GM10266 (cell line): ENCODE measurements at regions not wholly inside any gene's neighbourhood (a gene's known extent, or its start where the extent isn't known, plus 50 kb on each side); places are given as distances from the start of the nearest gene placed in this dataset.

Experiments
- DNase-seq: peaks from one replicate; pipeline ENCODE4 v3.0.0; 2012; ENCODE audit errors: extremely low spot score
- TF ChIP-seq, protein P1 (sequence below): IDR thresholded peaks from 2 replicates; pipeline ENCODE4 v1.5.1; 2012; ENCODE audit warnings: mild to moderate bottlenecking, low read depth; ENCODE audit not compliant: control insufficient read depth, insufficient read depth; ENCODE audit errors: missing control alignments

DNA sequence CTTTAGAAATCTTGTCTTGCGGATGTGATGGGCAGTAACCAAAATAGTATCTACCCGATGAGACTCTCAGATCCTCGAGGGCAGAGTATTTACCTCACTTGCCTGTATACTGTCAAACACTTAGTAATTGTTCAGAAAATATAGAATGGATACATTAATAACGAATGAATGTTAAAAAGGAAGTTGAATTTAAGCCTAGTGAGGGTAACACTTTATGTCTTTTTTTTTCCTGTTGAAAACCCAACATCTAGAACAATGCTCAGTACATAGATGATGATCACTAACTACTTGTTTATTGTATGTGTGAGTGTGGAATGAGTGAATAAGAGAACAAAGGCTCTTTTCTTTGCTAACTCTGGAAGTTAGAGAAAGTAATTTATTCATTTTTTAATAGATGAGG lies 195.7 kb downstream of the MIAT start:
- no peak for DNase-seq
- TF ChIP-seq, protein P1, sequence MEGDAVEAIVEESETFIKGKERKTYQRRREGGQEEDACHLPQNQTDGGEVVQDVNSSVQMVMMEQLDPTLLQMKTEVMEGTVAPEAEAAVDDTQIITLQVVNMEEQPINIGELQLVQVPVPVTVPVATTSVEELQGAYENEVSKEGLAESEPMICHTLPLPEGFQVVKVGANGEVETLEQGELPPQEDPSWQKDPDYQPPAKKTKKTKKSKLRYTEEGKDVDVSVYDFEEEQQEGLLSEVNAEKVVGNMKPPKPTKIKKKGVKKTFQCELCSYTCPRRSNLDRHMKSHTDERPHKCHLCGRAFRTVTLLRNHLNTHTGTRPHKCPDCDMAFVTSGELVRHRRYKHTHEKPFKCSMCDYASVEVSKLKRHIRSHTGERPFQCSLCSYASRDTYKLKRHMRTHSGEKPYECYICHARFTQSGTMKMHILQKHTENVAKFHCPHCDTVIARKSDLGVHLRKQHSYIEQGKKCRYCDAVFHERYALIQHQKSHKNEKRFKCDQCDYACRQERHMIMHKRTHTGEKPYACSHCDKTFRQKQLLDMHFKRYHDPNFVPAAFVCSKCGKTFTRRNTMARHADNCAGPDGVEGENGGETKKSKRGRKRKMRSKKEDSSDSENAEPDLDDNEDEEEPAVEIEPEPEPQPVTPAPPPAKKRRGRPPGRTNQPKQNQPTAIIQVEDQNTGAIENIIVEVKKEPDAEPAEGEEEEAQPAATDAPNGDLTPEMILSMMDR, result no peak

DNA sequence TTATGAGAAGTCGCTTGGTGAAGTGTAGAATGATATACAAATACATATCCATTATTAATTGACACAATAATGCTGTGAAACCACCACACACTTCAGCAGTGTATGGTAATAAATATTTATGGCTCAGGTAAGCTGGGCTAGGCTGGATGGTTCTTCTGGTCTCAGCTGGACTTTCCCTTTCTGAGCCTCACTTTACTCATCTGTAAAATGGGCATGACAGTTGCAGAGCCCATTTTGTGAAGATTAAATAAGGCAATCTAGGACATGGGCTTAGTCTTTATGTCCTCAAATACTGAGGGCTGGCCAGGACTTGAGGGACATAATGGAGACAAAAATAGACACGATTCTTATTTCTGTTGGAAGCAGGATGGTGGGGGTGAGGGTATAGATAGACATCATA lies 196.1 kb downstream of the MIAT start:
- TF ChIP-seq, protein P1, result no peak

DNA sequence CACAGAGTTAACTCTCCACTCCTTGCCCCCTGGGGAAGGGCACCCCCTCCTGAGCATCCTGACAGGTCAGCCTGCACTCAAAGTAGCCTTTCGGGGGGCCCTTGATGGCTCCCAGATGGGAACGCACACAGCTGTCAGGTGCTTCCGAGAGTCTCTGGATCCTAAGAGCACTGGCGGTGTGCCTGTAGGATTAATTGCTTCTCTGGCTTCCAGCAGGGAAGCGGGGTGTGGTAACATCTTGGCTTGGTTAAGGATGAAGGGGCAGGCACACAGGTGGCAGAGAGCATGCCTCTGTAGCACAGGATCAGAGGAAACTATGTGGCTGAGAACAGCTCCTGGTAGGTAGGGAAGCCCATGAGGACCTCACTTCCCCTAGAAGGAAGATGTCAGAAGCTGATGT lies 199.8 kb downstream of the MIAT start:
- no peak for DNase-seq
- TF ChIP-seq, protein P1, result no peak

More for the DNA sequence above, 196.1 kb downstream of the MIAT start:
- no peak for DNase-seq

DNA sequence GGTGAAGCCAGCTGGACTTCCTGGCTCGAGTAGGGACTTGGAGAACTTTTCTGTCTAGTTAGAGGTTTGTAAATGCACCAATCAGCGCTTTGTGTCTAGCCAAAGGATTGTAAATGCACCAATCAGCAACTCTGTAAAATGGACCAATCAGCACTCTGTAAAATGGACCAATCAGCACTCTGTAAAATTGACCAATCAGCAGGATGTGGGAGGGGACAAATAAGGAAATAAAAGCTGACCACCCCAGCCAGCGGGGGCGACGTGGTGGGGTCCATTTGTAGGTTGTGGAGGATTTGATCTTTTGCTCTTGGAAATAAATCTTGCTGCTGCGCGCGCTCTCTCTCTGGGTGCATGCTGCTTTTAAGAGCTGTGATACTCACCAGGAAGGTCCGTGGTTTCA lies 202.9 kb downstream of the MIAT start:
- no peak for DNase-seq
- TF ChIP-seq, protein P1, result no peak

DNA sequence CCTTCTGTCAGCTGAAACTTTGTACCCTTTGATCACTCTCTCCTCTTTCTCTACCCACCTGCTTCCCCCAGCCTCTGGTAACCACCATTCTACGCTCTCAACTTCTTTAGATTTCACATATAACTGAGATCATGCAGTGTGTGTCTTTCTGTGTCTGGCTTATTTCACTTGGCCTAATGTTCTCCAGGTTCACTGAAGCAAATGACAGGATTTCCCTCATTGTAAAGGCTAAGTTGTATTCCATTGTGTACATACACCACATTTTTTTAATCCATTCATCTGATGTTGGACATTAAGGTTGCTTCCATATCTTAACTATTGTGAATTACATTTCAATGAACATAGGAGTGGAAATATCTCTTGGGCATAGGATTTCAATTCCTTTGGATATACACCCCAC lies 207.6 kb downstream of the MIAT start:
- TF ChIP-seq, protein P1, result no peak
- no peak for DNase-seq

DNA sequence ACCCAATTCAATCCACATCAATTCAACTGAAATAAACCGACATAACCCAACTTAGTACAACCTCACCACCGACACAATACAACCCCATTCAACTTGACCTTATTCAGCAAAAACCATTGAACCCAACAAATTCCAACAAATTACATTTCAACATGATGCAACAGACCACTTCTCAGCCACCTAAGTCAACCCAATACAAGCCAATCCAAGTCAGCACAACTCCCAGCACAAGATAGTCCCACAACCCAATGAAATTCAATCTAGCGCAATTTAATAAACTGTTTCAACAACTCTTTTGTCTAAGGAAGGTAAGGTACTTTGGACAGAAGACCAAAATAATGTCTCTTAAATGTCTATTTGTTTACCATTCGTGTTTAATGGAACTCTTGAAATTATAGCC lies 226.0 kb downstream of the MIAT start:
- no peak for DNase-seq
- TF ChIP-seq, protein P1, result no peak

DNA sequence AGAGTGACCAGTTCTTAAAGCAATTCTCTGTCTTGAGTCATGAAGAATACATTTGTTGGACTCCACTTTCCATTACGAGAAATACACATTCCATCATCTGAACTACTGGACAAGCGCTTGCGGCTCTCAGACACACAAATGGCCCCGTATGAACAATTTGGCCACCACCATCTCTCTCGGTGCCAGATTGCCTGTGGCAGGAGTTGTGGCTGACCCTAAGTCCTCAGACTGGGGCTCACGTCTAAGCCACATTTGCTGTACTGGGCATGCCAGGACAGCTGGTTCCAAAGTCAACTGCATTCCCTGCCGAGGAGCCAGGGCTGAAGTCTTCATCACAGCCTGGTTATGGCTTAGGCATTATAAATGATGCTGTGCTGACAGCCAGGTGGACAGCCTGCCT lies 227.5 kb downstream of the MIAT start:
- TF ChIP-seq, protein P1, result no peak
- no peak for DNase-seq
